Activated T-cell treated with anti-CD3 and anti-CD28 coated beads, Interleukin-2, amount 50 U/mL, for 48 hours (primary cell): ENCODE measurements at regions not wholly inside any gene's neighbourhood (a gene's known extent, or its start where the extent isn't known, plus 50 kb on each side); places are given as distances from the start of the nearest gene placed in this dataset.

Experiments used
- DNase-seq, 2 experiments: peaks; one replicate each; pipeline ENCODE4 v3.0.0-alpha.2; 2020

- DNase-seq = no peak
Observed at GRCh38 chr20:39523405-39523804, 561.3 kb downstream of the DHX35 start.

GRCh38 chr20:39518654-39519053 is 556.5 kb downstream of the DHX35 start:
- DNase-seq = no peak

- DNase-seq = no peak
Observed at GRCh38 chr20:39516964-39517363, 554.8 kb downstream of the DHX35 start.

- no peak for DNase-seq
Observed at GRCh38 chr20:39504710-39505094, 542.6 kb downstream of the DHX35 start.

GRCh38 chr20:39503902-39504709 is 542.0 kb downstream of the DHX35 start:
- no peak for DNase-seq

GRCh38 chr20:39492223-39492797 is 530.2 kb downstream of the DHX35 start:
- DNase-seq = no peak

GRCh38 chr20:39491711-39492110 is 529.6 kb downstream of the DHX35 start:
- no peak for DNase-seq

- DNase-seq = no peak
Observed at GRCh38 chr20:39489986-39490560, 527.9 kb downstream of the DHX35 start.

GRCh38 chr20:39480276-39481043 is 518.3 kb downstream of the DHX35 start:
- no peak for DNase-seq

GRCh38 chr20:39479196-39479810 is 517.2 kb downstream of the DHX35 start:
- no peak for DNase-seq

- no peak for DNase-seq
Observed at GRCh38 chr20:39474879-39475278, 512.7 kb downstream of the DHX35 start.

- no peak for DNase-seq
Observed at GRCh38 chr20:39473536-39473935, 511.4 kb downstream of the DHX35 start.

GRCh38 chr20:39468703-39469102 is 506.6 kb downstream of the DHX35 start:
- no peak for DNase-seq

- DNase-seq = no peak
Observed at GRCh38 chr20:39464238-39464637, 502.1 kb downstream of the DHX35 start.

GRCh38 chr20:39462416-39462945 is 500.3 kb downstream of the DHX35 start:
- DNase-seq = no peak

GRCh38 chr20:39458452-39458851 is 496.3 kb downstream of the DHX35 start:
- no peak for DNase-seq

- no peak for DNase-seq
Observed at GRCh38 chr20:39453890-39454289, 491.7 kb downstream of the DHX35 start.

- DNase-seq = no peak
Observed at GRCh38 chr20:39452583-39453340, 490.6 kb downstream of the DHX35 start.

GRCh38 chr20:39451386-39451785 is 489.2 kb downstream of the DHX35 start:
- no peak for DNase-seq

- DNase-seq = no peak
Observed at GRCh38 chr20:39446397-39446796, 484.3 kb downstream of the DHX35 start.

- DNase-seq = no peak
Observed at GRCh38 chr20:39445095-39445494, 483.0 kb downstream of the DHX35 start.

GRCh38 chr20:39433466-39433865 is 471.3 kb downstream of the DHX35 start:
- DNase-seq = no peak
